Tongue (tissue), 1 donor: ENCODE measurements at regions not wholly inside any gene's neighbourhood (a gene's known extent, or its start where the extent isn't known, plus 50 kb on each side); places are given as distances from the start of the nearest gene placed in this dataset.
"Not testable (repeated sequence)": the region's sequence is repeated elsewhere in the genome, so short reads cannot be mapped to it uniquely, and the experiment has no call there.

ENCODE experiments used
- DNase-seq: peaks from one replicate; pipeline ENCODE4 v3.0.0-alpha.2; 2015

GRCh38 chr2:87458938-87459337 lies 288.9 kb upstream of the PLGLB2 start:
- not testable (repeated sequence) for DNase-seq

- not testable (repeated sequence) for DNase-seq
These were observed 287.8 kb upstream of the PLGLB2 start for GRCh38 chr2:87460104-87460503.

GRCh38 chr2:87460662-87461061 lies 287.2 kb upstream of the PLGLB2 start:
- not testable (repeated sequence) for DNase-seq

- not testable (repeated sequence) for DNase-seq
These were observed 286.2 kb upstream of the PLGLB2 start for GRCh38 chr2:87461671-87462070.

GRCh38 chr2:87464219-87464618 lies 283.7 kb upstream of the PLGLB2 start:
- not testable (repeated sequence) for DNase-seq

GRCh38 chr2:87465730-87466129 lies 282.2 kb upstream of the PLGLB2 start:
- DNase-seq: not testable (repeated sequence)

- not testable (repeated sequence) for DNase-seq
These were observed 281.2 kb upstream of the PLGLB2 start for GRCh38 chr2:87466591-87467120.

- DNase-seq: not testable (repeated sequence)
These were observed 279.4 kb upstream of the PLGLB2 start for GRCh38 chr2:87468429-87468981.

- DNase-seq: not testable (repeated sequence)
These were observed 278.4 kb upstream of the PLGLB2 start for GRCh38 chr2:87469180-87470151.

- not testable (repeated sequence) for DNase-seq
These were observed 277.2 kb upstream of the PLGLB2 start for GRCh38 chr2:87470381-87471380.

GRCh38 chr2:87471478-87471877 lies 276.4 kb upstream of the PLGLB2 start:
- DNase-seq: not testable (repeated sequence)

- DNase-seq: not testable (repeated sequence)
These were observed 271.5 kb upstream of the PLGLB2 start for GRCh38 chr2:87476223-87476872.

- DNase-seq: not testable (repeated sequence)
These were observed 271.0 kb upstream of the PLGLB2 start for GRCh38 chr2:87476936-87477335.

- not testable (repeated sequence) for DNase-seq
These were observed 270.0 kb upstream of the PLGLB2 start for GRCh38 chr2:87477669-87478428.

GRCh38 chr2:87478911-87479310 lies 269.0 kb upstream of the PLGLB2 start:
- DNase-seq: not testable (repeated sequence)

- DNase-seq: not testable (repeated sequence)
These were observed 264.7 kb upstream of the PLGLB2 start for GRCh38 chr2:87483093-87483680.

- not testable (repeated sequence) for DNase-seq
These were observed 263.5 kb upstream of the PLGLB2 start for GRCh38 chr2:87484363-87484762.

- DNase-seq: not testable (repeated sequence)
These were observed 262.4 kb upstream of the PLGLB2 start for GRCh38 chr2:87485455-87485854.

- not testable (repeated sequence) for DNase-seq
These were observed 262.0 kb upstream of the PLGLB2 start for GRCh38 chr2:87485884-87486283.

GRCh38 chr2:87486413-87486812 lies 261.5 kb upstream of the PLGLB2 start:
- DNase-seq: not testable (repeated sequence)
